Neural cell (in vitro differentiated cells): ENCODE measurements at regions not wholly inside any gene's neighbourhood (a gene's known extent, or its start where the extent isn't known, plus 50 kb on each side); places are given as distances from the start of the nearest gene placed in this dataset.

Experiments used
- H2AFZ ChIP-seq: fragments of 200-600, 300-800 bp; sonication (generic), shearing (Covaris generic); 2 replicates; pipeline ENCODE4 v1.6.0; 2014; ENCODE audit warnings: low read depth, mild to moderate bottlenecking, antibody characterized with exemption, low read length, moderate library complexity
- H3F3A ChIP-seq: fragments of 200-600 bp; shearing (Covaris generic); 2 replicates; pipeline ENCODE4 v1.6.1; 2016; ENCODE audit warnings: mild to moderate bottlenecking, moderate library complexity, mixed read lengths, antibody characterized with exemption, low read length; ENCODE audit not compliant: insufficient read depth, poor library complexity, severe bottlenecking
- H3K27ac ChIP-seq: fragments of 200-600, 300-800 bp; sonication (generic), shearing (Covaris generic); 2 replicates; pipeline ENCODE4 v1.5.1; 2014; ENCODE audit warnings: mild to moderate bottlenecking, low read length, moderate library complexity
- H3K27me3 ChIP-seq: fragments of 300-800, 200-600 bp; sonication (generic), shearing (Covaris generic); 2 replicates; pipeline ENCODE4 v1.6.0; 2014; ENCODE audit warnings: mild to moderate bottlenecking, low read depth, low read length, moderate library complexity; ENCODE audit not compliant: insufficient read depth
- H3K36me3 ChIP-seq: fragments of 300-800, 200-600 bp; sonication (generic), shearing (Covaris generic); 2 replicates; pipeline ENCODE4 v1.5.1; 2014; ENCODE audit warnings: mild to moderate bottlenecking, antibody characterized with exemption, low read length, moderate library complexity; ENCODE audit not compliant: insufficient read depth
- H3K4me2 ChIP-seq: fragments of 300-800, 200-600 bp; sonication (generic), shearing (Covaris generic); 2 replicates; pipeline ENCODE4 v1.6.0; 2014; ENCODE audit warnings: mild to moderate bottlenecking, low read length
- H3K4me3 ChIP-seq: fragments of 300-800, 200-600 bp; sonication (generic), shearing (Covaris generic); 2 replicates; pipeline ENCODE4 v1.5.1; 2014; ENCODE audit warnings: mild to moderate bottlenecking, low read length, moderate library complexity
- H3K79me2 ChIP-seq: fragments of 200-600 bp; shearing (Covaris generic); replicated peaks from 2 replicates; pipeline ENCODE4 v1.6.0; 2014; ENCODE audit warnings: mild to moderate bottlenecking, low read length, moderate library complexity; ENCODE audit not compliant: insufficient read depth
- H3K9ac ChIP-seq: fragments of 300-800, 200-600 bp; sonication (generic), shearing (Covaris generic); 2 replicates; pipeline ENCODE4 v1.6.1; 2016; ENCODE audit warnings: mild to moderate bottlenecking, low read length, mixed read lengths
- H3K9me2 ChIP-seq: fragments of 200-600 bp; shearing (Covaris generic); 2 replicates; pipeline ENCODE4 v1.6.1; 2016; ENCODE audit warnings: mild to moderate bottlenecking, low read length, mixed read lengths; ENCODE audit not compliant: insufficient read depth
- H3K9me3 ChIP-seq: fragments of 200-600, 300-800 bp; sonication (generic), shearing (Covaris generic); 2 replicates; pipeline ENCODE4 v1.6.1; 2016; ENCODE audit warnings: mild to moderate bottlenecking, mixed run types, low read length, moderate library complexity, mixed read lengths
- H4K20me1 ChIP-seq: fragments of 200-600 bp; shearing (Covaris generic); 2 replicates; pipeline ENCODE4 v1.6.1; 2016; ENCODE audit warnings: mild to moderate bottlenecking, mixed run types; ENCODE audit not compliant: insufficient read depth
- EP300 ChIP-seq: fragments of 450-650 bp; conservative IDR thresholded peaks from 2 replicates; pipeline ENCODE4 v1.6.1; 2014; ENCODE audit warnings: antibody characterized with exemption, mild to moderate bottlenecking, moderate library complexity; ENCODE audit not compliant: poor library complexity, severe bottlenecking
- EZH2 ChIP-seq: fragments of 200-600, 300-800 bp; shearing (Covaris generic), sonication (generic); IDR thresholded peaks from 2 replicates; pipeline ENCODE4 v1.6.1; 2014; ENCODE audit warnings: antibody characterized with exemption, low read length, borderline replicate concordance, mild to moderate bottlenecking; ENCODE audit not compliant: insufficient read depth, poor library complexity, severe bottlenecking
- MXI1 ChIP-seq: fragments of 450-650 bp; conservative IDR thresholded peaks from 2 replicates; pipeline ENCODE4 v1.6.1; 2014; ENCODE audit warnings: antibody characterized with exemption, mild to moderate bottlenecking; ENCODE audit not compliant: poor library complexity, severe bottlenecking
- POLR2AphosphoS5 ChIP-seq: IDR thresholded peaks from 2 replicates; pipeline ENCODE4 v1.6.1; 2012
- RAD21 ChIP-seq: fragments of 450-650 bp; conservative IDR thresholded peaks from 2 replicates; pipeline ENCODE4 v1.6.1; 2014; ENCODE audit warnings: antibody characterized with exemption, mild to moderate bottlenecking, moderate library complexity
- SMC3 ChIP-seq: fragments of 450-650 bp; conservative IDR thresholded peaks from 2 replicates; pipeline ENCODE4 v1.6.1; 2014; ENCODE audit warnings: antibody characterized with exemption, mild to moderate bottlenecking, moderate library complexity; ENCODE audit not compliant: poor library complexity
- TAF1 ChIP-seq: IDR thresholded peaks from 2 replicates; pipeline ENCODE4 v1.6.1; 2012; ENCODE audit warnings: low read depth
- TF ChIP-seq, protein P1 (sequence below): IDR thresholded peaks from 2 replicates; pipeline ENCODE4 v1.6.1; 2012; ENCODE audit warnings: borderline replicate concordance
- TF ChIP-seq, protein P2 (sequence below): fragments of 450-650 bp; IDR thresholded peaks from 2 replicates; pipeline ENCODE4 v1.5.1; 2014; ENCODE audit warnings: antibody characterized with exemption, mild to moderate bottlenecking, moderate library complexity; ENCODE audit not compliant: poor library complexity, severe bottlenecking

DNA sequence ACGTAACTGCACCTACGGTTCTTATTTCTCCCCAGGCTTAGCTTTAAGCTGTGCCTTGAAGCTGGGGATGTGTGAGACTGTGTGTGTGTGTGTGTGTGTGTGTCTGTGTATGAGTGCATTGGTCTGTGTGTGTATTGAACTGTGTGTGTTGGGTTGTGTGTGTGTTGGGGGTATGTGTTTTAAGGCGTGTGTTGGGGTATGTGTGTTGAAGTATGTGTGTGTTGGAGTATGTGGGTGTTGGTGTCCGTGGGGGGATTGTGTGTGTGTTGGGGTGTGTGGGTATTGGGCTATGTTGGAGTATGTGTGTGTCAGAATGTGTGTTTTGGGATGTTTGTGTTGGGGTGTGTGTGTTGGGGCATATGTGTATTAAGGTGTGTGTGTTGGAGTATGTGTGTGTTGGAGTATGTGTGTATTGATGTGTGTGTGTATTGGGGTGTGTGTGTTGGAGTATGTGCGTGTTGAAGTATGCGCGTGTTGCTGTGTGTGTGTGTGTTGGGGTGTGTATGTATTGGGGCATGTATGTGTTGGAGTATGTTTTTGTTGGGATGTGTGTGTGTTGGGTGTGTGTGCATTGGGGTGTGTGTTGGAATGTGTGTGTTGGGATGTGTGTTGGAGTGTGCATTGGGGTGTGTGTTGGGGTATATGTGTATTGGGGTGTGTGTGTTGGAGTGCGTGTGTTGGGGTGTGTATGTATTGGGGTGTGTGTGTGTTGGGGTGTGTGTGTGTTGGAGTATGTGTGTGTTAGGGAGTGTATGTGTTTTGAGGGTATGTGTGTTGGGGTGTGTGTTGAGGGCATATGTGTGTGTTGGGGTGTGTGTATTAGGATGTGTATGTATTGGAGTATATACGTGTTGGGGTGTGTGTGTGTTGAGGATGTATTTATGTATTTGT is 76.4 kb downstream of the LSM3 start:
- H3K9me2 ChIP-seq: no peaks in the 10 kb centered on the region
- H3K4me2 ChIP-seq: no peak overlapping the region
- H3K79me2 ChIP-seq: no peaks in the 10 kb centered on the region
- no peak overlapping the region for H3K27ac ChIP-seq
- TF ChIP-seq, protein P1, sequence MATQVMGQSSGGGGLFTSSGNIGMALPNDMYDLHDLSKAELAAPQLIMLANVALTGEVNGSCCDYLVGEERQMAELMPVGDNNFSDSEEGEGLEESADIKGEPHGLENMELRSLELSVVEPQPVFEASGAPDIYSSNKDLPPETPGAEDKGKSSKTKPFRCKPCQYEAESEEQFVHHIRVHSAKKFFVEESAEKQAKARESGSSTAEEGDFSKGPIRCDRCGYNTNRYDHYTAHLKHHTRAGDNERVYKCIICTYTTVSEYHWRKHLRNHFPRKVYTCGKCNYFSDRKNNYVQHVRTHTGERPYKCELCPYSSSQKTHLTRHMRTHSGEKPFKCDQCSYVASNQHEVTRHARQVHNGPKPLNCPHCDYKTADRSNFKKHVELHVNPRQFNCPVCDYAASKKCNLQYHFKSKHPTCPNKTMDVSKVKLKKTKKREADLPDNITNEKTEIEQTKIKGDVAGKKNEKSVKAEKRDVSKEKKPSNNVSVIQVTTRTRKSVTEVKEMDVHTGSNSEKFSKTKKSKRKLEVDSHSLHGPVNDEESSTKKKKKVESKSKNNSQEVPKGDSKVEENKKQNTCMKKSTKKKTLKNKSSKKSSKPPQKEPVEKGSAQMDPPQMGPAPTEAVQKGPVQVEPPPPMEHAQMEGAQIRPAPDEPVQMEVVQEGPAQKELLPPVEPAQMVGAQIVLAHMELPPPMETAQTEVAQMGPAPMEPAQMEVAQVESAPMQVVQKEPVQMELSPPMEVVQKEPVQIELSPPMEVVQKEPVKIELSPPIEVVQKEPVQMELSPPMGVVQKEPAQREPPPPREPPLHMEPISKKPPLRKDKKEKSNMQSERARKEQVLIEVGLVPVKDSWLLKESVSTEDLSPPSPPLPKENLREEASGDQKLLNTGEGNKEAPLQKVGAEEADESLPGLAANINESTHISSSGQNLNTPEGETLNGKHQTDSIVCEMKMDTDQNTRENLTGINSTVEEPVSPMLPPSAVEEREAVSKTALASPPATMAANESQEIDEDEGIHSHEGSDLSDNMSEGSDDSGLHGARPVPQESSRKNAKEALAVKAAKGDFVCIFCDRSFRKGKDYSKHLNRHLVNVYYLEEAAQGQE: no peak
- TF ChIP-seq EZH2: no peak
- TF ChIP-seq POLR2AphosphoS5: no peak
- TF ChIP-seq RAD21: no peak
- no peak for TF ChIP-seq EP300
- TF ChIP-seq TAF1: no peak
- TF ChIP-seq, protein P2, sequence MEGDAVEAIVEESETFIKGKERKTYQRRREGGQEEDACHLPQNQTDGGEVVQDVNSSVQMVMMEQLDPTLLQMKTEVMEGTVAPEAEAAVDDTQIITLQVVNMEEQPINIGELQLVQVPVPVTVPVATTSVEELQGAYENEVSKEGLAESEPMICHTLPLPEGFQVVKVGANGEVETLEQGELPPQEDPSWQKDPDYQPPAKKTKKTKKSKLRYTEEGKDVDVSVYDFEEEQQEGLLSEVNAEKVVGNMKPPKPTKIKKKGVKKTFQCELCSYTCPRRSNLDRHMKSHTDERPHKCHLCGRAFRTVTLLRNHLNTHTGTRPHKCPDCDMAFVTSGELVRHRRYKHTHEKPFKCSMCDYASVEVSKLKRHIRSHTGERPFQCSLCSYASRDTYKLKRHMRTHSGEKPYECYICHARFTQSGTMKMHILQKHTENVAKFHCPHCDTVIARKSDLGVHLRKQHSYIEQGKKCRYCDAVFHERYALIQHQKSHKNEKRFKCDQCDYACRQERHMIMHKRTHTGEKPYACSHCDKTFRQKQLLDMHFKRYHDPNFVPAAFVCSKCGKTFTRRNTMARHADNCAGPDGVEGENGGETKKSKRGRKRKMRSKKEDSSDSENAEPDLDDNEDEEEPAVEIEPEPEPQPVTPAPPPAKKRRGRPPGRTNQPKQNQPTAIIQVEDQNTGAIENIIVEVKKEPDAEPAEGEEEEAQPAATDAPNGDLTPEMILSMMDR: no peak
- TF ChIP-seq MXI1: no peak
- no peak for TF ChIP-seq SMC3
- H4K20me1 ChIP-seq: no peaks in the 10 kb centered on the region
- no peaks in the 10 kb centered on the region for H3F3A ChIP-seq
- H3K9ac ChIP-seq: no peak overlapping the region
- no peaks in the 10 kb centered on the region for H3K36me3 ChIP-seq
- H3K4me3 ChIP-seq: no peak overlapping the region
- H3K27me3 ChIP-seq: no peaks in the 10 kb centered on the region
- H2AFZ ChIP-seq: no peak overlapping the region
- H3K9me3 ChIP-seq: no peaks in the 10 kb centered on the region

DNA sequence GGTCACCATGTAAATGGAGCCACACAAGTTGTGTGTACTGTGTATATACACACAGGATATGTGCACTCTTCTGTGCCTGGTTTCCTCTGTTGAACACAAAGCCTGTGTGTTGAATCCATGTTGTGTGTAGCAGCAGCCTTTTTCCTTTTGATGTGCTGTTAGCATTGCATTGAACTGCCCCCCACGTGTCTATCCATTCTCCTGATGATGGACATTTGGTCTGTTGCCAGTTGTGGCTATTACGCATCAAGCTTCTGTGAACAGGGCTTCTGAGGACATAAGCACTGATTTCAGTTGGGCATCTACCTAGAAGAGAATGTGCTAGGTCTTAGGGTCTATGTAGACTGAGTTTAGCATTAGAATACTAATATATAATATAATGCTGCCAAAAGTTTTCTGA is 77.4 kb downstream of the LSM3 start:
- no peaks in the 10 kb centered on the region for H3K9me3 ChIP-seq
- H3K9ac ChIP-seq: no peak overlapping the region
- no peaks in the 10 kb centered on the region for H3K36me3 ChIP-seq
- no peaks in the 10 kb centered on the region for H4K20me1 ChIP-seq
- no peaks in the 10 kb centered on the region for H3K27me3 ChIP-seq
- H3K9me2 ChIP-seq: no peaks in the 10 kb centered on the region
- no peak overlapping the region for H3K4me2 ChIP-seq
- no peak for TF ChIP-seq EP300
- TF ChIP-seq TAF1: no peak
- no peak for TF ChIP-seq EZH2
- no peak for TF ChIP-seq RAD21
- H2AFZ ChIP-seq: no peak overlapping the region
- no peaks in the 10 kb centered on the region for H3F3A ChIP-seq
- no peaks in the 10 kb centered on the region for H3K79me2 ChIP-seq
- no peak overlapping the region for H3K4me3 ChIP-seq
- H3K27ac ChIP-seq: no peak overlapping the region
